NOMO-1 treated with dmso at 0.1 percent for 144 hours (cell line): ENCODE measurements at regions not wholly inside any gene's neighbourhood (a gene's known extent, or its start where the extent isn't known, plus 50 kb on each side); places are given as distances from the start of the nearest gene placed in this dataset.

Experiments
- DNase-seq: peaks from one replicate; lab custom pipeline; 2025; ENCODE audit not compliant: unreplicated experiment; lab: John Stamatoyannopoulos, UW

- DNase-seq: no peak
These were observed 429.8 kb upstream of the ARGLU1 start for GRCh38 chr13:106997696-106998095.

- no peak for DNase-seq
These were observed 429.1 kb upstream of the ARGLU1 start for GRCh38 chr13:106996867-106997618.

DNA sequence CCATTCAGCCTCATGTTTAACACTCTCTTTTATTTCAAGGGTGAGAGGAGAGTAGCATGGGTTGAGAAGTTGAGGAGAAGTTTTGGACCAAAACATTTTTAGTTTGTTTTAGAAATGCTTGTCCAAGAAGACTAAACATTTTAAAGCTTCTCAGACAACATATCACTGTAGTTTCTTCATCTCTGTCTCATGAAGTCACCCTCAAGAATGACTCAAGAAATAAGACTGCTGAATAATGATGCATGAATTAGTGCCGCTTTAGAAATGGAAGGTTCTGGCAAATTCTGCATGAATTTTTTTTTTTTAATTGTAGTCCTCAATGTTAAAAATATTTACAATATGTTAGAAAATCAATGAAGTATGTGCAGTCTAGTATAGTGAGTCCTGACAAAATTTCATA lies 422.7 kb upstream of the ARGLU1 start:
- no peak for DNase-seq

DNA sequence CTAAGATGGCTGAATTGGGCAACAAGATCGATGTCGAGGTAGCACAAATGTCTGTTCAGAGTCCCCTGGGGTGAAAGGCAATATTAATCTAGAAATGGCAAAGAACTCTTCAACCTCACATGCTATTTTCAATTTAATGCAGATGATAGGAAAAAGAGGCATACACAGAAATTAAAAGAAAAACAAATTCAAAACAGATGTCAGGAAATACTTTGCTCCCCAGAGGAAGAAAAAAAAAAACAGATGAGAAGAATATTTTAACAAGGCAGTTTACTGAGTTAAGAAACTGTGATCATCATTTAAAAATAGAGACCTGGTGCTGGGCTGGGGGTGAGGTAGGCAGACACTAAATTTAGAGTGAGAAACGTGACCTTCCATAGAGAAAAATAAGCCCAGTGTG lies 421.9 kb upstream of the ARGLU1 start:
- DNase-seq: no peak

DNA sequence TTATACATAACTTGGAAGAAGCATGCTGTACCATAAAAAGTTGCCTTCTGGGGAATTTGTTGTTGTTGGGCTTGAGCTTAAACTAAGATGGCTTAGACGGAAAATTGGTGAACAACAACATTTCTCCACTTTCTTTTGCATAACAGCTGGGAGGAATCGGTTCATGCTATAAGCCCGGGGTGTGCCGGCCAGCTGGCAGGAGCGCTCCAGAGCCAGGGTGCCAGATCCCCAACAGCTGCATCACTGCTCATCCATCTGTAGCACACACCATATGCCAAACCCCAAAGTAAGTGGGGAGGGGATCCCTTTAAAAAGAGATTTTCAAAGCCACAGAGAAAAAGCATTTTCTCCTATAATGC lies 419.5 kb upstream of the ARGLU1 start:
- no peak for DNase-seq

DNA sequence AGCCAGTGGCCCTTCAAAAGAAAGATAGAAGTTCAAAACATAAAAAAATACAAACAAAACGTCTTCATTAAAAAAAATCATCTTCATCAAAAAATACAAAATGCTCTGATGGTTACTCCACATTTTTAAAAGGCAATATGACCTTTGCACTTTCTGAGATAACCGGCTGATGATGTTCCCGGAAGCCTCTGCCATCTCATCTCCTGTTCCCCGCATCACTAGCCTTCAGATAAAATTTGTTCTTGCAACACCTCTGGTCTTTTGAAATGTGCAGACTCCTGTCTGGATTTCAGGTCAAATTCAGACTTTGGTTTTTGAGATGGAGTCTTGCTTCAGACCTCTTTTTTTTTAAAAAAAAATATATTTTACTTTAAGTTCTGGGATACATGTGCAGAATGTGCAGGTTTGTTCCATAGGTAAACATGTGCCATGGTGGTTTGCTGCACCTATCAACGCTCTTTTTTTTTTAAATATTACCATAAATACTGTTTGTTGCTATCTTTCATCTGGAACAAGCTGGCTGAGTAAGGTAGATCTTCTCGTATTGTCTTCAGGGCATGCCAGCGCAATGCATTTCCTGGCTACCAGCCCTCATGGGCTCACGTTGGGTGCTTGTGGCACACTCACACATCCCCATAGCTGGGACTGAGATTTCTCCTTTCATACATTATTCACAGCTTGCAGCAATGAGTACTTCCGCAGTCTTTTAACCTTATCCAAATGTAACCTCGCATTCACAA lies 418.9 kb upstream of the ARGLU1 start:
- DNase-seq: no peak

DNA sequence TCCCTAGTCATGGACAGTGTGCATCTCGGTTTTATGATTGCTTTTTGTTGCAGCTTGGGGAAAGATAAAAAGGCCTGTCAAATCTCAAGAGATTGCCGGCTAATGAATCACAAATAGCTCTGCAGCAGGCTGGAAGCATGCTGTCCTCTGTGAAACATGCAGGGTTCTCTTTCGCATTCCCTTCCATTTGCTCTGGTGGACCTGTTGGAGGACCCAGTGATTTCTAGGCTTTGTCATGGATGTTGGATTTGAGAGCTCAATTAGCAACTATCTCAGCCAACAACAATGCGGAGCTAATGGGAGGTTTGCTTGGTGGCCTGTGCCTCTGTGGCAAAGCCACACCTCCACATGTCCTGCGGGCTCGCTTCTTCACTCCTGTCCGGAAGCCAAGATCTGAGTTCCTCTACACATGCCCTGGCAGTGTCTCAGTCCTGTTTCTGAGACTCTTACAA lies 418.1 kb upstream of the ARGLU1 start:
- DNase-seq: no peak

DNA sequence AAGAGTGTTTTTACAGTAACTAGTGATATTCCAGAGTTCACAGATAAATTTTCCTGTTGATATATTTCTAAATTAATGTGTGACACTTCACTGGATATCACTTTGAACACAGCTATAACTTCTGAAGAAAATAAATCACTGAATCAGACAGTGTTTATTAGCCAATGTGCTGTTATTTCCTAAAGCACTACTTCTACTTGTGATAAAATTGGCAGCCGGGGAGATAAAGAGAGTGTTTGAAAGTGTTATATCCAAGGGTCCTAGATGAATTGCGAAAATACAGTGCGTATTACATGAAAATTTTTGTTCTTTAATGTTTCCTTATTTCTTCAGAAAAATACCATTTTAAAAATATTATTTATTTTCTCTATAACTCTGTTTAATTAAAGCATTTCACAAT lies 417.5 kb upstream of the ARGLU1 start:
- no peak for DNase-seq

DNA sequence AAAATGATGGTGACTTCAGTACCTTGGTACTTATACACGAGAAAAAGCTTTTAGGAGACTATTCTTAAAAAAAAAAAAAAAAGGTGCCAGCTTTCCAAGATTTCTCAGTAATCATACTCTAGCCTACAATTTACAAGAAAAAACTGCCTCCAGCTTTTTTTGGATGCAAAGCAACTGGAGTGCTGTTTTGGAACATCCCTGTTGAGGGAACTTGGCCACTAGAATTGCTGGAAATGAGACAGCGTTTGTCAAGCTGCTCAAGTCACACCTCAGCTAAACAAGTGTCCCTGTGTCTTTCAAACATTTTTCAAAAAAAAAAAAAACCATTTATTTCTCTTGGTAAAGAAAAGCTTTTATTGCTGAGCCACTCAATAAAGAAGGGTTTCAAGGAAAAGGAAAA lies 413.1 kb upstream of the ARGLU1 start:
- no peak for DNase-seq

- no peak for DNase-seq
These were observed 399.5 kb upstream of the ARGLU1 start for GRCh38 chr13:106967391-106967790.

- DNase-seq: no peak
These were observed 395.2 kb upstream of the ARGLU1 start for GRCh38 chr13:106963151-106963550.

DNA sequence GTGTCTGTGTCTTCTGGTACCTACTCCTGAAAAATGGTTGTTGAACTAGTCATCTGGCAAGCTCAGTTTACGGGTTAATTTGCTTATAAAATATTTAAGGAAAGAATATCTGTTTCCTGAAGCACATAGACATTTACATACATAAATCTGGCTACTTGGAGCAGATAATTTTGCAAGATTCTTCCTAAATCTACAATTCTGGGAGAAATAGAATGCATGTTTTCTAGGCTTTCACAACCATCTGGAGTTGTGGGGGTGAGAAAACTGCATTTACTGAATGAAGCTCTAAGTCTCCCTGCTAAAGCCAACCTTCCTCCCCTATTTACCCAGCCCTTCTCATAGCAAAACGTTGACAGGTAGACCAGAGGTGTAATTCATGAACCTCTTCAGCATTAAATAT lies 393.7 kb upstream of the ARGLU1 start:
- DNase-seq: no peak

GRCh38 chr13:106961216-106961615 lies 393.3 kb upstream of the ARGLU1 start:
- DNase-seq: no peak

GRCh38 chr13:106958621-106959048 lies 390.7 kb upstream of the ARGLU1 start:
- DNase-seq: no peak

GRCh38 chr13:106942563-106942962 lies 374.6 kb upstream of the ARGLU1 start:
- DNase-seq: no peak

DNA sequence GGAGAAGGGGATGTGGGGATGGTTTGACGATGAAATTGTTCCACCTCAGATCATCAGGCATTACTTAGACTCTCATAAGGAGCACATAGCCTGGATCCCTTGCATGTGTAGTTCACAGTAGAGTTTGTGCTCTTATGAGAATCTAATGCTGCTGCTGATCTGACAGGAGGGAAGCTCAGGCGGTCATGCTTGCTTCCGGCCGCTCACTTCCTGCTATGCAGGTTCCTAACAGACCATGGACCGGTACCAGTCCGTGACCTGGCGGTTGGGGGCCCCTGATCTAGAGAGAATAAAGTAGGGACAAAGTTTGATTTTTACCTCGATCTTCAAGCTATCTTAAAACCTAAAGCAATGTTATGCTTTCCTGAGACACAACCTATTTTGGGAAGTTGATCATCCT lies 373.8 kb upstream of the ARGLU1 start:
- no peak for DNase-seq

DNA sequence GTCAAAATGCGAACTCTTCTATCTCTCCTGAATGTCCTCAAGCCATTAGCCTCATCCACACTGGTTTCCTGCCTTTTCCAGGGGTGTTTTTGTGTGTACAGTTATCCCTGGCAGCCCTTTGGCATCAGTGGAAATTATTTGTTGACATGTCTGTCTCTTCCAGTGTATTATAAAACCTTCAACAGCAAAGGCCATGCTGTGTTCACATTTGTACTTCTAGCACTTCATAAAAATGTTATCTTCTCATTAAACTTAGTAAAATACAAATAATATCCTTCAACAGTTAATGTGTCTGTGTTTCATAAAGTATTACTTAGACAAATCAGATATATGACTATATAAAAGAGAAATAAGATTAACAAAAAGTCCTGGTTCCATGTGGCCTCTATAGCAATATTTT lies 359.5 kb upstream of the ARGLU1 start:
- no peak for DNase-seq

GRCh38 chr13:106922384-106922783 lies 354.4 kb upstream of the ARGLU1 start:
- DNase-seq: no peak

- DNase-seq: no peak
These were observed 351.7 kb upstream of the ARGLU1 start for GRCh38 chr13:106919638-106920037.

DNA sequence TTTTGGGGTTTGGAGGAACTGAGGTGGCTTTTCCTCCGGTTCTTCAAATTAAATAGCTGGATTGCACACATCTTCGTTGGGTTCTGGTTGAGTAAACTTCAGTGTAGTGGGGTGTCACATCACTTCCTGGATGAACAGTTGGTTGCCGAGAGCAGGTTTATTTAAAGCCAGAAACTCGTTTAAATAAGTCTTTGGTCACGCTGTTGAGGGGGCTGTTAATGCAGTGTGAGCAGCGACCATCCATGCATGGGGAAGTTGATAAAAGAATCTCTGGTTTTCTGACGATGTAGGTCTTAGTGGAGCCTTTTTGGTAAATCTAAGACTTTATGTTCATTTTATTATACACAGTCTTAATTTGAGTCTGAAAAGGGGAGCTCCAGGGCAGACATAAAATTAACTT lies 351.2 kb upstream of the ARGLU1 start:
- no peak for DNase-seq

DNA sequence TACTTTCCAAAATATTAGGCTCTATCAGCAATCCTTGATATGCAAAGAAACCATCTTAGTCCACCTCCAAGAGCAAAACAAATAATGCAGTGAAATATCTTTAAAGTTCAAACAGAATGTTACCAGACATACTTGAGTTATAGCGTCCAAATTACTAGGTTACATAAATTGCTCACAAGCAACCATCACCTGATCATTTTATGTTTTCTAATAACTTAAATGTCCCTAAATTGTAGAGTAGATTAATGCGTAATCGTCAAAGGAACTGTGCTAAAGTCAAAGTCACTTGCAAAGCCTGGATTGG lies 350.6 kb upstream of the ARGLU1 start:
- DNase-seq: no peak

- DNase-seq: no peak
These were observed 350.0 kb upstream of the ARGLU1 start for GRCh38 chr13:106917673-106918556.
